NCI-H345 (cell line): ENCODE measurements at regions not wholly inside any gene's neighbourhood (a gene's known extent, or its start where the extent isn't known, plus 50 kb on each side); places are given as distances from the start of the nearest gene placed in this dataset.

Source experiments
- DNase-seq: peaks from one replicate; lab custom pipeline; 2025; lab: John Stamatoyannopoulos, UW

DNA sequence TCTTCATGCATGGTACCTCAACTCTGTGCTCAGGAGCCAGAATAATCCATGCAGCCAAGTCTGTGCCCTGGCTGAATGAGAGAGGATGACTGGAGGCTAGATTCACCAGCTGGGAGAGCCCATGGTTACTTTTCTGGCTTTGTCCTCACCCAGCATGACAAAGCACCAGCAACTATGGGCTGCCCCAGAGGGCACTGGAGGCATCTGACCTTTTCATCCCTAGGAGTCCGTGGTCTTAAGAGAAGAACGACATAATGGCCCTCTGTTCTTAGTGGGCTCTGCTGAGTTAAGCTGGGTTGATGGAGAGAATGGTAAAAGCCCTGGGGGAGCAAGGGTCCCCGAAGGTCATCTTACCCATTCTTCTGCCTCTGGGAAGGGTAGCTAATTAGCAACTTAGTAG, 54.6 kb upstream of the TNP1 start:
- DNase-seq, result no peak

DNA sequence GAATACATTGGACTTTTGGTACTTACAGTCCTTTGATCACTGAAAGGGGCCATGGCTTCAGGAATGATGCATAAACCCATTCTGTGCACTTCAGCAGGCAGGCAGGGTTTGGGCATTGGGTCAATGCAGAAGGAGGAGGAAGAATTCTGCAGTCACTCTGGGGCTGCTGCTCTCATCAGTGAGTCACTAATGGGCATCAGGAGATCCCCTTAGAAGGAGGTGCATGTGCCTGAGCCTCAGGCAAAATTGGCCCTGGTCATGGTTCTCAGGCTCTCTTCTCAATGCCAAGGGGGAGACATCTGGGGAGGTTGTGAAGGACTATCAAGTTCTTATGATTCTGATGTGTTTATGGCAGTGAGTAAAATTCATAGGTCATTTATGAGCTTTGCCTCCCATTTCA, 52.0 kb upstream of the TNP1 start:
- no peak for DNase-seq

DNA sequence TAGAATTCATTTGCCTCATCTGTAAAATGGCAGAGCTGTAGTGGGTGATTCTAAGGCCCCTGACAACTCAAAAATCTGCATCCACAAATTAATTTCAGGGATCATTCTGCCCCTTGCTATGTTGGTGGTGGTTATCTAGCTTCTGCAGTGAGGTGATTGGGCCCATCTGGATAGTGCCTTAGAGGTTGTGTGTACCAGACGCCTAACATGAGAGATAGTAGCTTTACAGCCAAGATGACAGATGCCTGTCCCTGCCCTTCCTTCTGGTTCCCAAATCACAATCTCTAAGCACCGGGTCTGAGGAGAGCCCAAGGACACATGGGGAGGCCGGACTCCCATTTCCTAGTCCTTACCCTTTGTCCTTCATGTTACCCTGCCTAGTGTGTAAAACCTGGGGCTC, 51.1 kb upstream of the TNP1 start:
- no peak for DNase-seq

DNA sequence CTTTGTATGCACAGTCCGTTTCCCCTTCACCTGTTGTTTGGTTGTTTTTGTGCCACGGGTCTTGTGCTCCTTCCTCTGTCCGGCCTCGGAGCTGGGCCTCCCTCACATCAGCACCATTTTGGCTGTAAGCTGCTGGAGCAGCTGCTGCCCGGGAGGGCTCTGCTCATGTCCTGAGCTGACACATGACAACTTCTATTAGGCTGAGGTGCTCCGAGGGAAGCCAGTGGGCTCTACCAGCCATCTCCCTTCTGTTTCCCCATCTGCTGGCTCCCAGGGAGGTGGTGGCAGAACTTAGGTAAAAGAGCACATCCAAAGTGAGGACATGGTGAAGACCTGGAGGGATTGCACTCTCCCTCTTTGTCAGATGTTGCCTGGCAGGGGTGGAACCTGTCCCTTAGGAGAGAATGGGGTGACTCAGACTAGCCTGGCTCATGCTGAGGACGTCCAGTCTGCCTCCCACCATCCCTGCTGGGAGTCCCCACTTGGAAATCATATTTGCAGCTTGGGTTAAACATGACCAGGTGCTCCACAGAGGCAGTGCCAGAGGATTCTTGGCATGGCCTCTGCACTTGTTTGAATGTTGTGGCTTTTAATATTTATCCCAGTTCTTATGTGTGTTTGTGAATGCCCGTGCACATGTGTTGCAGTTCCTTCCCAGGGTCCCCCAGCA, 49.8 kb upstream of the TNP1 start:
- DNase-seq, result peak; percentile 48
